ENCODE measurements at regions not wholly inside any gene's neighbourhood (a gene's known extent, or its start where the extent isn't known, plus 50 kb on each side); places are given as distances from the start of the nearest gene placed in this dataset.

GRCh38 chr20:22245139-22245538 lies 339.2 kb downstream of the FOXA2 start:
- TF ChIP-seq CTCF (IDR thresholded peaks at IDR 0.05) (no peak), POLR2A (IDR thresholded peaks at IDR 0.05) (no peak), POLR2AphosphoS5 (IDR thresholded peaks at IDR 0.05) (no peak), EP300 (IDR thresholded peaks at IDR 0.05) (no peak)

All from upper lobe of left lung (tissue), 4 donors.